OCI-M1 (cell line): ENCODE measurements at regions not wholly inside any gene's neighbourhood (a gene's known extent, or its start where the extent isn't known, plus 50 kb on each side); places are given as distances from the start of the nearest gene placed in this dataset.
"Not testable (repeated sequence)": the region's sequence is repeated elsewhere in the genome, so short reads cannot be mapped to it uniquely, and the experiment has no call there.

Experiments used
- DNase-seq: peaks from one replicate; lab custom pipeline; 2025; lab: John Stamatoyannopoulos, UW

- DNase-seq: no peak
These were observed 295.9 kb upstream of the FERMT1 start for GRCh38 chr20:6418732-6419131.

GRCh38 chr20:6416371-6416770 is 293.5 kb upstream of the FERMT1 start:
- DNase-seq: no peak

GRCh38 chr20:6411651-6412050 is 288.8 kb upstream of the FERMT1 start:
- no peak for DNase-seq

GRCh38 chr20:6410721-6411120 is 287.9 kb upstream of the FERMT1 start:
- no peak for DNase-seq

GRCh38 chr20:6407163-6407562 is 284.3 kb upstream of the FERMT1 start:
- no peak for DNase-seq

- no peak for DNase-seq
These were observed 279.2 kb upstream of the FERMT1 start for GRCh38 chr20:6401893-6402557.

GRCh38 chr20:6397115-6397514 is 274.3 kb upstream of the FERMT1 start:
- DNase-seq: no peak

- DNase-seq: no peak
These were observed 272.9 kb upstream of the FERMT1 start for GRCh38 chr20:6395695-6396094.

- DNase-seq: no peak
These were observed 265.9 kb upstream of the FERMT1 start for GRCh38 chr20:6388671-6389197.

- no peak for DNase-seq
These were observed 262.2 kb upstream of the FERMT1 start for GRCh38 chr20:6384956-6385486.

GRCh38 chr20:6384380-6384779 is 261.6 kb upstream of the FERMT1 start:
- no peak for DNase-seq

GRCh38 chr20:6381887-6382286 is 259.1 kb upstream of the FERMT1 start:
- no peak for DNase-seq

- DNase-seq: no peak
These were observed 239.4 kb upstream of the FERMT1 start for GRCh38 chr20:6362245-6362644.

- no peak for DNase-seq
These were observed 237.9 kb upstream of the FERMT1 start for GRCh38 chr20:6360766-6361165.

GRCh38 chr20:6355754-6356451 is 233.1 kb upstream of the FERMT1 start:
- DNase-seq: no peak

- no peak for DNase-seq
These were observed 226.1 kb upstream of the FERMT1 start for GRCh38 chr20:6348908-6349307.

- no peak for DNase-seq
These were observed 225.1 kb upstream of the FERMT1 start for GRCh38 chr20:6347916-6348315.

- DNase-seq: no peak
These were observed 218.7 kb upstream of the FERMT1 start for GRCh38 chr20:6341491-6341890.

- no peak for DNase-seq
These were observed 216.3 kb upstream of the FERMT1 start for GRCh38 chr20:6339176-6339575.

GRCh38 chr20:6333110-6333509 is 210.3 kb upstream of the FERMT1 start:
- no peak for DNase-seq

GRCh38 chr20:6321235-6321634 is 198.4 kb upstream of the FERMT1 start:
- DNase-seq: not testable (repeated sequence)

- DNase-seq: no peak
These were observed 189.2 kb upstream of the FERMT1 start for GRCh38 chr20:6311841-6312655.
